ENCODE measurements at regions not wholly inside any gene's neighbourhood (a gene's known extent, or its start where the extent isn't known, plus 50 kb on each side); places are given as distances from the start of the nearest gene placed in this dataset.

- peak; percentile 11 for DNase-seq (ENCODE audit: low read depth)
- TF ChIP-seq, protein P1, sequence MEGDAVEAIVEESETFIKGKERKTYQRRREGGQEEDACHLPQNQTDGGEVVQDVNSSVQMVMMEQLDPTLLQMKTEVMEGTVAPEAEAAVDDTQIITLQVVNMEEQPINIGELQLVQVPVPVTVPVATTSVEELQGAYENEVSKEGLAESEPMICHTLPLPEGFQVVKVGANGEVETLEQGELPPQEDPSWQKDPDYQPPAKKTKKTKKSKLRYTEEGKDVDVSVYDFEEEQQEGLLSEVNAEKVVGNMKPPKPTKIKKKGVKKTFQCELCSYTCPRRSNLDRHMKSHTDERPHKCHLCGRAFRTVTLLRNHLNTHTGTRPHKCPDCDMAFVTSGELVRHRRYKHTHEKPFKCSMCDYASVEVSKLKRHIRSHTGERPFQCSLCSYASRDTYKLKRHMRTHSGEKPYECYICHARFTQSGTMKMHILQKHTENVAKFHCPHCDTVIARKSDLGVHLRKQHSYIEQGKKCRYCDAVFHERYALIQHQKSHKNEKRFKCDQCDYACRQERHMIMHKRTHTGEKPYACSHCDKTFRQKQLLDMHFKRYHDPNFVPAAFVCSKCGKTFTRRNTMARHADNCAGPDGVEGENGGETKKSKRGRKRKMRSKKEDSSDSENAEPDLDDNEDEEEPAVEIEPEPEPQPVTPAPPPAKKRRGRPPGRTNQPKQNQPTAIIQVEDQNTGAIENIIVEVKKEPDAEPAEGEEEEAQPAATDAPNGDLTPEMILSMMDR (IDR thresholded peaks at IDR 0.05; ENCODE audit: insufficient read depth, low read depth, low read length, missing control alignments), result peak; percentile 27
- no peak overlapping the region for H3K4me3 ChIP-seq (ENCODE audit: low read depth, low read length)
Observed at GRCh38 chr2:103959174-103960128, 894.5 kb upstream of the POU3F3 start.

DNA sequence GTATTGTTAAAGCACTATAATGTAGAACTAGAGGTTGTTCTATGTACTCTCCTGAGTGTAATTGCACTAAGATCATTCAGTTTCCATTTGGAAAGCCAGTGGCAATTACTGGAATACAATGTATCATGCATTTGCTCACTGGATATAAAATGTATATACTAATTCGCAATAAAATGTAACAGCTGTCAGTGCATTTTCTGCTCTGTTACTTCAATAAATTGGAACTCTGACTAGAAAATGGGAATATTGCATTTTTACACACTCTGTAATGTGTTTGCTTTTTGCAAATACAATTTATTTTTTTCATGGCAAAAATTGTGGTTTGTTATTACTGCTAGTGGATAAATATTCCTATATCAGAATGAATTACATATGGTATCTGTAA lies 893.8 kb upstream of the POU3F3 start:
- DNase-seq (ENCODE audit: low read depth), result no peak
- TF ChIP-seq, protein P1 (IDR thresholded peaks at IDR 0.05; ENCODE audit: insufficient read depth, low read depth, low read length, missing control alignments), result no peak
- H3K4me3 ChIP-seq (ENCODE audit: low read depth, low read length), result no peak overlapping the region

GRCh38 chr2:103960951-103961350 lies 893.0 kb upstream of the POU3F3 start:
- no peak for DNase-seq (ENCODE audit: low read depth)
- TF ChIP-seq, protein P1 (IDR thresholded peaks at IDR 0.05; ENCODE audit: insufficient read depth, low read depth, low read length, missing control alignments), result no peak
- no peak overlapping the region for H3K4me3 ChIP-seq (ENCODE audit: low read depth, low read length)

DNA sequence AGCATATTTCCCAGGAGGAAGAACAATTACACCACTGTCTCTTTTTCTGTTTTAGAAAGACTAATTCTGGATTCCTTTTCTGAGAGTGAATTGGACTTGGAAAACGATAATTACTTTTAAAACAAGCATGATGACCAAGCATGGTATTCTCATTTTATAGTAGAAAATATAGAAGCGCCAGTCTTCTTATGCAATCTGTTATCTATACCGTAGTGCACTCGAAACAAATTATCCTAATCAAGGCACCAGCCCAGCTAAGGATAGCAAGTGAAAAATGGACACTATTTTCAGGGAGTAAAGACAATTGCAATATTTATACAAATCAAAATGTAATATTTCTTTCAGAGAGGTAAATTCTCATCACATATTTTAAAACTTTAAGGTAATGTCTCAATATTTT lies 892.1 kb upstream of the POU3F3 start:
- no peak for DNase-seq (ENCODE audit: low read depth)
- TF ChIP-seq, protein P1 (IDR thresholded peaks at IDR 0.05; ENCODE audit: insufficient read depth, low read depth, low read length, missing control alignments), result no peak
- H3K4me3 ChIP-seq (ENCODE audit: low read depth, low read length), result no peak overlapping the region

- no peak for DNase-seq (ENCODE audit: low read depth)
- TF ChIP-seq, protein P1 (IDR thresholded peaks at IDR 0.05; ENCODE audit: insufficient read depth, low read depth, low read length, missing control alignments), result no peak
Observed at GRCh38 chr2:103962670-103963069, 891.2 kb upstream of the POU3F3 start.

GRCh38 chr2:103963146-103963725 lies 890.7 kb upstream of the POU3F3 start:
- TF ChIP-seq, protein P1 (IDR thresholded peaks at IDR 0.05; ENCODE audit: insufficient read depth, low read depth, low read length, missing control alignments), result no peak
- H3K4me3 ChIP-seq (ENCODE audit: low read depth, low read length), result no peak overlapping the region
- no peak for DNase-seq (ENCODE audit: low read depth)

More at GRCh38 chr2:103962670-103963069, 891.2 kb upstream of the POU3F3 start:
- no peak overlapping the region for H3K4me3 ChIP-seq (ENCODE audit: low read depth, low read length)
